ENCODE measurements at regions not wholly inside any gene's neighbourhood (a gene's known extent, or its start where the extent isn't known, plus 50 kb on each side); places are given as distances from the start of the nearest gene placed in this dataset.

- DNase-seq (no peak), ATAC-seq (no peak)
- H3K9me3 Mint-ChIP-seq (ENCODE audit: low read depth) = no peaks in the 10 kb centered on the region
- H3K27ac Mint-ChIP-seq = no peak overlapping the region
- CTCF ChIA-PET = no interaction called here
- no peak overlapping the region for H3K4me3 Mint-ChIP-seq
- no peaks in the 10 kb centered on the region for H3K4me1 Mint-ChIP-seq
- H3K27me3 Mint-ChIP-seq = no peaks in the 10 kb centered on the region
- no peaks in the 10 kb centered on the region for H3K36me3 Mint-ChIP-seq
Measured at GRCh38 chr6:93048381-93048780, 371.0 kb downstream of the EPHA7 start.

GRCh38 chr6:93047033-93047432 lies 372.3 kb downstream of the EPHA7 start:
- no peaks in the 10 kb centered on the region for H3K27me3 Mint-ChIP-seq
- DNase-seq (no peak), ATAC-seq (no peak)
- H3K4me3 Mint-ChIP-seq = no peak overlapping the region
- no peaks in the 10 kb centered on the region for H3K4me1 Mint-ChIP-seq
- no peaks in the 10 kb centered on the region for H3K36me3 Mint-ChIP-seq
- H3K9me3 Mint-ChIP-seq (ENCODE audit: low read depth) = no peaks in the 10 kb centered on the region
- CTCF ChIA-PET = no interaction called here
- no peak overlapping the region for H3K27ac Mint-ChIP-seq

- DNase-seq = no peak
- CTCF ChIA-PET = no interaction called here
- no peak for ATAC-seq
- no peaks in the 10 kb centered on the region for H3K27me3 Mint-ChIP-seq
- H3K36me3 Mint-ChIP-seq = no peaks in the 10 kb centered on the region
- no peaks in the 10 kb centered on the region for H3K9me3 Mint-ChIP-seq (ENCODE audit: low read depth)
- H3K27ac Mint-ChIP-seq = no peak overlapping the region
- no peak overlapping the region for H3K4me3 Mint-ChIP-seq
- peaks cover 6% of the 10 kb centered on the region for H3K4me1 Mint-ChIP-seq
Measured at GRCh38 chr6:93045156-93045555, 374.2 kb downstream of the EPHA7 start.

GRCh38 chr6:93040375-93040774 lies 379.0 kb downstream of the EPHA7 start:
- Mint-ChIP-seq H3K9me3 (ENCODE audit: low read depth) (peaks cover 6% of the 10 kb centered on the region), H3K4me1 (peaks cover 10% of the 10 kb centered on the region), H3K27ac (no peak overlapping the region), H3K36me3 (no peaks in the 10 kb centered on the region), H3K27me3 (no peaks in the 10 kb centered on the region), H3K4me3 (no peak overlapping the region)
- ATAC-seq = peak; percentile 78
- DNase-seq = peak; percentile 57
- CTCF ChIA-PET = no interaction called here

- Mint-ChIP-seq H3K9me3 (ENCODE audit: low read depth) (peaks cover 6% of the 10 kb centered on the region), H3K4me3 (no peak overlapping the region), H3K27me3 (no peaks in the 10 kb centered on the region), H3K27ac (no peak overlapping the region), H3K36me3 (no peaks in the 10 kb centered on the region), H3K4me1 (peaks cover 10% of the 10 kb centered on the region)
- DNase-seq (no peak), ATAC-seq (no peak)
- CTCF ChIA-PET = no interaction called here
Measured at GRCh38 chr6:93036835-93037234, 382.5 kb downstream of the EPHA7 start.

- Mint-ChIP-seq H3K36me3 (no peaks in the 10 kb centered on the region), H3K27ac (no peak overlapping the region), H3K9me3 (ENCODE audit: low read depth) (peaks cover 6% of the 10 kb centered on the region), H3K4me3 (no peak overlapping the region), H3K4me1 (peaks cover 9% of the 10 kb centered on the region), H3K27me3 (no peaks in the 10 kb centered on the region)
- no peak for DNase-seq
- no peak for ATAC-seq
- CTCF ChIA-PET = no interaction called here
Measured at GRCh38 chr6:93035756-93036155, 383.6 kb downstream of the EPHA7 start.

GRCh38 chr6:93021235-93021915 lies 398.0 kb downstream of the EPHA7 start:
- CTCF ChIA-PET = no interaction called here
- no peaks in the 10 kb centered on the region for H3K27me3 Mint-ChIP-seq
- ATAC-seq (no peak), DNase-seq (no peak)
- no peaks in the 10 kb centered on the region for H3K36me3 Mint-ChIP-seq
- no peak overlapping the region for H3K4me3 Mint-ChIP-seq
- no peaks in the 10 kb centered on the region for H3K4me1 Mint-ChIP-seq
- H3K27ac Mint-ChIP-seq = no peak overlapping the region
- H3K9me3 Mint-ChIP-seq (ENCODE audit: low read depth) = peaks cover 4% of the 10 kb centered on the region

- Mint-ChIP-seq H3K36me3 (no peaks in the 10 kb centered on the region), H3K4me3 (no peak overlapping the region), H3K27ac (no peak overlapping the region), H3K4me1 (no peaks in the 10 kb centered on the region), H3K9me3 (ENCODE audit: low read depth) (no peaks in the 10 kb centered on the region), H3K27me3 (no peaks in the 10 kb centered on the region)
- no peak for DNase-seq
- CTCF ChIA-PET = no interaction called here
- no peak for ATAC-seq
Measured at GRCh38 chr6:93017626-93018025, 401.7 kb downstream of the EPHA7 start.

- Mint-ChIP-seq H3K4me3 (no peak overlapping the region), H3K4me1 (no peaks in the 10 kb centered on the region), H3K27ac (no peak overlapping the region), H3K27me3 (no peaks in the 10 kb centered on the region), H3K9me3 (ENCODE audit: low read depth) (no peaks in the 10 kb centered on the region), H3K36me3 (no peaks in the 10 kb centered on the region)
- ATAC-seq = no peak
- CTCF ChIA-PET = no interaction called here
- DNase-seq = no peak
Measured at GRCh38 chr6:93017213-93017612, 402.1 kb downstream of the EPHA7 start.

GRCh38 chr6:93013054-93013453 lies 406.3 kb downstream of the EPHA7 start:
- H3K4me3 Mint-ChIP-seq = no peak overlapping the region
- DNase-seq = no peak
- H3K9me3 Mint-ChIP-seq (ENCODE audit: low read depth) = no peaks in the 10 kb centered on the region
- no peaks in the 10 kb centered on the region for H3K36me3 Mint-ChIP-seq
- H3K27me3 Mint-ChIP-seq = no peaks in the 10 kb centered on the region
- ATAC-seq = no peak
- CTCF ChIA-PET = no interaction called here
- H3K4me1 Mint-ChIP-seq = no peaks in the 10 kb centered on the region
- H3K27ac Mint-ChIP-seq = no peak overlapping the region

GRCh38 chr6:93008375-93008774 lies 411.0 kb downstream of the EPHA7 start:
- Mint-ChIP-seq H3K9me3 (ENCODE audit: low read depth) (no peaks in the 10 kb centered on the region), H3K27me3 (no peaks in the 10 kb centered on the region), H3K27ac (no peak overlapping the region), H3K4me3 (no peak overlapping the region), H3K36me3 (no peaks in the 10 kb centered on the region), H3K4me1 (no peaks in the 10 kb centered on the region)
- no peak for DNase-seq
- ATAC-seq = no peak
- CTCF ChIA-PET = no interaction called here

GRCh38 chr6:92989656-92990055 lies 429.7 kb downstream of the EPHA7 start:
- H3K9me3 Mint-ChIP-seq (ENCODE audit: low read depth) = peaks cover 3% of the 10 kb centered on the region
- H3K36me3 Mint-ChIP-seq = no peaks in the 10 kb centered on the region
- no peak overlapping the region for H3K4me3 Mint-ChIP-seq
- no peaks in the 10 kb centered on the region for H3K27me3 Mint-ChIP-seq
- ATAC-seq = no peak
- H3K4me1 Mint-ChIP-seq = no peaks in the 10 kb centered on the region
- DNase-seq = no peak
- CTCF ChIA-PET = no interaction called here
- no peak overlapping the region for H3K27ac Mint-ChIP-seq

- no peaks in the 10 kb centered on the region for H3K27me3 Mint-ChIP-seq
- ATAC-seq = no peak
- no peak overlapping the region for H3K27ac Mint-ChIP-seq
- H3K9me3 Mint-ChIP-seq (ENCODE audit: low read depth) = no peaks in the 10 kb centered on the region
- H3K36me3 Mint-ChIP-seq = no peaks in the 10 kb centered on the region
- DNase-seq = no peak
- no peaks in the 10 kb centered on the region for H3K4me1 Mint-ChIP-seq
- no peak overlapping the region for H3K4me3 Mint-ChIP-seq
- CTCF ChIA-PET = no interaction called here
Measured at GRCh38 chr6:92979281-92979680, 440.1 kb downstream of the EPHA7 start.

- H3K27ac Mint-ChIP-seq = no peak overlapping the region
- H3K27me3 Mint-ChIP-seq = no peaks in the 10 kb centered on the region
- CTCF ChIA-PET = no interaction called here
- H3K9me3 Mint-ChIP-seq (ENCODE audit: low read depth) = peaks cover 2% of the 10 kb centered on the region
- no peak for ATAC-seq
- no peaks in the 10 kb centered on the region for H3K4me1 Mint-ChIP-seq
- H3K36me3 Mint-ChIP-seq = no peaks in the 10 kb centered on the region
- no peak for DNase-seq
- no peak overlapping the region for H3K4me3 Mint-ChIP-seq
Measured at GRCh38 chr6:92977018-92977417, 442.3 kb downstream of the EPHA7 start.

GRCh38 chr6:92967362-92967761 lies 452.0 kb downstream of the EPHA7 start:
- Mint-ChIP-seq H3K9me3 (ENCODE audit: low read depth) (peaks cover 3% of the 10 kb centered on the region), H3K27me3 (no peaks in the 10 kb centered on the region), H3K36me3 (no peaks in the 10 kb centered on the region), H3K4me3 (no peak overlapping the region), H3K4me1 (no peaks in the 10 kb centered on the region), H3K27ac (no peak overlapping the region)
- CTCF ChIA-PET = no interaction called here
- DNase-seq (no peak), ATAC-seq (no peak)
